ENCODE measurements at regions not wholly inside any gene's neighbourhood (a gene's known extent, or its start where the extent isn't known, plus 50 kb on each side); places are given as distances from the start of the nearest gene placed in this dataset.

GRCh38 chr18:65363011-65363410, 387.8 kb upstream of the CDH7 start:
- Histone ChIP-seq H3K4me2 (ENCODE audit: low read length) (no peak overlapping the region), H3K36me3 (ENCODE audit: low read depth, low read length) (no peaks in the 10 kb centered on the region), H3K9me2 (replicated peaks; ENCODE audit: low read length) (no peaks in the 10 kb centered on the region), H3K9me3 (ENCODE audit: low read length) (no peaks in the 10 kb centered on the region), H3K9ac (ENCODE audit: low read length) (no peak overlapping the region), H3K4me3 (ENCODE audit: low read length) (no peak overlapping the region), H3F3A (ENCODE audit: low read length, unreplicated experiment) (no peaks in the 10 kb centered on the region), H2AFZ (ENCODE audit: low read length) (no peak overlapping the region), H4K20me1 (ENCODE audit: low read length) (no peaks in the 10 kb centered on the region), H3K27me3 (ENCODE audit: low read length) (no peaks in the 10 kb centered on the region), H3K4me1 (ENCODE audit: insufficient read depth, low read length) (no peaks in the 10 kb centered on the region), H3K79me2 (ENCODE audit: low read length) (no peaks in the 10 kb centered on the region), H3K27ac (ENCODE audit: low read length) (no peak overlapping the region)
- no TSS peak for BruUV-seq (replicated peaks)
- POLR2A ChIA-PET (ENCODE audit: unreplicated experiment) = no interaction called here
- TF ChIP-seq EZH2 (IDR thresholded peaks at IDR 0.05; ENCODE audit: low read length, unreplicated experiment) (no peak), CTCF (conservative IDR thresholded peaks at IDR 0.05; ENCODE audit: low read depth, low read length) (no peak)
- ATAC-seq (no peak), DNase-seq (no peak)
- intact Hi-C loops (cut with micrococcal nuclease) = no loop called here
- CTCF ChIA-PET = no interaction called here

GRCh38 chr18:65359479-65359878, 391.3 kb upstream of the CDH7 start:
- H3K27me3 ChIP-seq (ENCODE audit: low read length) = no peaks in the 10 kb centered on the region
- no peaks in the 10 kb centered on the region for H3K9me3 ChIP-seq (ENCODE audit: low read length)
- BruUV-seq (replicated peaks) = no TSS peak
- H3K27ac ChIP-seq (ENCODE audit: low read length) = no peak overlapping the region
- DNase-seq (no peak), ATAC-seq (no peak)
- H3K4me1 ChIP-seq (ENCODE audit: insufficient read depth, low read length) = no peaks in the 10 kb centered on the region
- no peaks in the 10 kb centered on the region for H3K79me2 ChIP-seq (ENCODE audit: low read length)
- H3K9ac ChIP-seq (ENCODE audit: low read length) = no peak overlapping the region
- intact Hi-C loops (cut with micrococcal nuclease) = no loop called here
- no peak overlapping the region for H3K4me3 ChIP-seq (ENCODE audit: low read length)
- POLR2A ChIA-PET (ENCODE audit: unreplicated experiment) = no interaction called here
- H3F3A ChIP-seq (ENCODE audit: low read length, unreplicated experiment) = no peaks in the 10 kb centered on the region
- H3K36me3 ChIP-seq (ENCODE audit: low read depth, low read length) = no peaks in the 10 kb centered on the region
- CTCF ChIA-PET = no interaction called here
- no peak for TF ChIP-seq CTCF (conservative IDR thresholded peaks at IDR 0.05; ENCODE audit: low read depth, low read length)
- no peak for TF ChIP-seq EZH2 (IDR thresholded peaks at IDR 0.05; ENCODE audit: low read length, unreplicated experiment)
- TF ChIP-seq EZH2phosphoT487 (IDR thresholded peaks at IDR 0.05; ENCODE audit: borderline replicate concordance, low read length) = no peak
- H2AFZ ChIP-seq (ENCODE audit: low read length) = no peak overlapping the region
- no peak overlapping the region for H3K4me2 ChIP-seq (ENCODE audit: low read length)
- H3K9me2 ChIP-seq (replicated peaks; ENCODE audit: low read length) = no peaks in the 10 kb centered on the region
- H4K20me1 ChIP-seq (ENCODE audit: low read length) = no peaks in the 10 kb centered on the region

- Histone ChIP-seq H3K4me1 (ENCODE audit: insufficient read depth, low read length) (no peaks in the 10 kb centered on the region), H3K27me3 (ENCODE audit: low read length) (no peaks in the 10 kb centered on the region), H3F3A (ENCODE audit: low read length, unreplicated experiment) (no peaks in the 10 kb centered on the region), H3K79me2 (ENCODE audit: low read length) (no peaks in the 10 kb centered on the region), H3K4me3 (ENCODE audit: low read length) (no peak overlapping the region), H3K4me2 (ENCODE audit: low read length) (no peak overlapping the region), H3K9ac (ENCODE audit: low read length) (no peak overlapping the region), H3K9me3 (ENCODE audit: low read length) (no peaks in the 10 kb centered on the region), H2AFZ (ENCODE audit: low read length) (no peak overlapping the region), H3K27ac (ENCODE audit: low read length) (no peak overlapping the region), H3K9me2 (replicated peaks; ENCODE audit: low read length) (no peaks in the 10 kb centered on the region), H4K20me1 (ENCODE audit: low read length) (no peaks in the 10 kb centered on the region), H3K36me3 (ENCODE audit: low read depth, low read length) (no peaks in the 10 kb centered on the region)
- ATAC-seq (no peak), DNase-seq (no peak)
- no TSS peak for BruUV-seq (replicated peaks)
- ChIA-PET POLR2A (ENCODE audit: unreplicated experiment) (no interaction called here), CTCF (no interaction called here)
- intact Hi-C loops (cut with micrococcal nuclease) = no loop called here
- TF ChIP-seq CTCF (conservative IDR thresholded peaks at IDR 0.05; ENCODE audit: low read depth, low read length) = no peak
- no peak for TF ChIP-seq EZH2 (IDR thresholded peaks at IDR 0.05; ENCODE audit: low read length, unreplicated experiment)
- no peak for TF ChIP-seq EZH2phosphoT487 (IDR thresholded peaks at IDR 0.05; ENCODE audit: borderline replicate concordance, low read length)
Observed at GRCh38 chr18:65358306-65358705, 392.5 kb upstream of the CDH7 start.

All from PC-3 (cell line).